HepG2 (cell line): ENCODE measurements at regions not wholly inside any gene's neighbourhood (a gene's known extent, or its start where the extent isn't known, plus 50 kb on each side); places are given as distances from the start of the nearest gene placed in this dataset.

Experiments
- ATAC-seq: fragments of 200-7000 bp; cut with Tn5 transposase; 3 replicates; pipeline ENCODE4 v1.9.1; 2020; ENCODE audit warnings: mild to moderate bottlenecking, moderate library complexity
- BruUV-seq: library from RNA; stranded (reverse); fragments of 400-500 nt; replicated peaks from 2 replicates; lab custom pipeline; 2021; lab: Mats Ljungman, UMichigan
- CTCF ChIA-PET: fragments of 300-600 bp; formaldehyde crosslinking; extraction: SDS; loops from one replicate; lab custom pipeline; 2021; ENCODE audit warnings: low total read pairs, inconsistent platforms, low intra/inter-chr PET ratio; lab: Yijun Ruan, JAX
- POLR2A ChIA-PET: fragments of 350-600 bp; sonication (Branson Sonifier 250); formaldehyde crosslinking; loops from one replicate; lab custom pipeline; 2020; ENCODE audit warnings: antibody characterized with exemption, inconsistent platforms; lab: Yijun Ruan, JAX
- DNase-seq: peaks from one replicate; pipeline ENCODE4 v3.0.0-alpha.2; 2015; ENCODE audit warnings: low spot score
- FAIRE-seq: peaks from 3 replicates; lab custom pipeline; 2011; peaks lifted over from hg19 to GRCh38; lab: Jason Lieb, UNC
- H2AFZ ChIP-seq: one replicate; pipeline ENCODE4 v1.6.1; 2011; ENCODE audit warnings: low read length, inconsistent platforms
- H3K27ac ChIP-seq: fragments of 300-600 bp; 3 replicates; pipeline ENCODE4 v1.8.0; 2011; ENCODE audit warnings: mixed run types, mild to moderate bottlenecking, mixed read lengths, low read length, inconsistent platforms; ENCODE audit not compliant: insufficient read depth; ENCODE audit errors: extremely low read length
- H3K27me3 ChIP-seq, 2 experiments: fragments of 200-600 bp in 1 of 2; 2 replicates in 1 of 2; 3 replicates in 1 of 2; pipeline versions ENCODE4 v1.6.0 to v1.8.0; 2011; ENCODE audit warnings: low read length in 2 of 2, mild to moderate bottlenecking in 2 of 2, moderate library complexity in 2 of 2, inconsistent platforms in 1 of 2; ENCODE audit not compliant: insufficient read depth in 2 of 2, control insufficient read depth in 1 of 2
- H3K36me3 ChIP-seq, 2 experiments: fragments of 200-600 bp in 1 of 2; replicated peaks in 1 of 2; 2 replicates in 1 of 2; 3 replicates in 1 of 2; pipeline versions ENCODE4 v1.5.1 to v1.8.0; 2011; ENCODE audit warnings: low read length in 2 of 2, inconsistent platforms in 1 of 2; ENCODE audit not compliant: insufficient read depth in 2 of 2, control insufficient read depth in 1 of 2
- H3K4me1 ChIP-seq: 2 replicates; pipeline ENCODE4 v1.5.1; 2012; ENCODE audit warnings: low read length, inconsistent platforms; ENCODE audit not compliant: insufficient read depth
- H3K4me2 ChIP-seq: 2 replicates; pipeline ENCODE4 v1.6.0; 2011; ENCODE audit warnings: low read depth, low read length, inconsistent platforms
- H3K4me3 ChIP-seq, 3 experiments: fragments of 200-600 bp in 1 of 3; sonication (generic), shearing (Covaris generic) in 1 of 3; replicated peaks in 1 of 3; 2 replicates each; pipeline ENCODE4 v1.5.1; 2011 to 2016; ENCODE audit warnings: low read length in 3 of 3, inconsistent platforms in 2 of 3, low read depth in 2 of 3, mild to moderate bottlenecking in 2 of 3, control low read depth in 1 of 3, mixed read lengths in 1 of 3; ENCODE audit not compliant: insufficient read depth in 1 of 3
- H3K79me2 ChIP-seq: one replicate; pipeline ENCODE4 v1.6.1; 2011; ENCODE audit warnings: low read length, inconsistent platforms; ENCODE audit not compliant: insufficient read depth
- H3K9ac ChIP-seq: 2 replicates; pipeline ENCODE4 v1.6.0; 2011; ENCODE audit warnings: mild to moderate bottlenecking, low read depth, low read length, inconsistent platforms; ENCODE audit not compliant: insufficient read depth
- H3K9me3 ChIP-seq: 2 replicates; pipeline ENCODE4 v1.5.1; 2012; ENCODE audit warnings: mild to moderate bottlenecking, low read length
- H4K20me1 ChIP-seq: 2 replicates; pipeline ENCODE4 v1.6.0; 2011; ENCODE audit warnings: inconsistent platforms, mild to moderate bottlenecking, low read length, moderate library complexity; ENCODE audit not compliant: insufficient read depth
- KDM4B ChIP-seq: sonication (generic); formaldehyde crosslinking; IDR thresholded peaks from 2 replicates; pipeline ENCODE4 v1.4.0; 2020; ENCODE audit warnings: missing genetic modification reagents
- ZBTB40 ChIP-seq, 2 experiments: fragments of 450-650 bp in 1 of 2; sonication (generic) in 1 of 2; formaldehyde crosslinking in 1 of 2; IDR thresholded peaks; 2 replicates each; pipeline versions ENCODE4 v1.6.1 to v1.8.0; 2016 to 2022; ENCODE audit warnings: antibody characterized with exemption in 1 of 2, mild to moderate bottlenecking in 1 of 2, missing genetic modification reagents in 1 of 2
- WGBS: methylation state at CpG from one replicate; pipeline ENCODE4 v1.1.6; 2017; ENCODE audit warnings: low lambda C conversion rate; 5-methylcytosine and 5-hydroxymethylcytosine counted together
- in situ Hi-C: cut with HindIII; loops from 2 replicates; pipeline ENCODE4 v1.10.0; 2017; ENCODE audit warnings: low pct_unique_long_range_greater_than_20kb; ENCODE audit not compliant: extremely low pct_ligation_motif_present
- intact Hi-C: fragments of 100-400 bp; cut with micrococcal nuclease; formaldehyde crosslinking; loops from one replicate; pipeline ENCODE4 v1.10.0; 2022; ENCODE audit not compliant: unreplicated experiment

GRCh38 chrX:70995338-70995737 is 64.4 kb upstream of the SLC7A3 start:
- H4K20me1 ChIP-seq = no peaks in the 10 kb centered on the region
- no peak overlapping the region for H3K9ac ChIP-seq
- CTCF ChIA-PET = no interaction called here
- H3K4me2 ChIP-seq = no peak overlapping the region
- FAIRE-seq (no peak), ATAC-seq (no peak), DNase-seq (no peak)
- intact Hi-C loops = no loop called here
- in situ Hi-C loops = loop anchor here (10.0 kb wide), 1 partner anchor 179 kb away; no protein-coding TSS in a partner anchor
- POLR2A ChIA-PET = no interaction called here
- no peak overlapping the region for H3K4me3 ChIP-seq
- no peaks in the 10 kb centered on the region for H3K4me1 ChIP-seq
- no peak overlapping the region for H3K27ac ChIP-seq
- H3K27me3 ChIP-seq = no peaks in the 10 kb centered on the region
- 44% methylated on average over 5 of the region's 5 CpGs for WGBS
- no peaks in the 10 kb centered on the region for H3K36me3 ChIP-seq
- BruUV-seq = no TSS peak
- TF ChIP-seq ZBTB40 (IDR thresholded peaks at IDR 0.05) (peak; percentile 65), ZBTB40 (CRISPR knock-in tag; IDR thresholded peaks at IDR 0.05) (no peak), KDM4B (no peak)
- no peaks in the 10 kb centered on the region for H3K9me3 ChIP-seq
- H3K79me2 ChIP-seq = no peaks in the 10 kb centered on the region
- no peak overlapping the region for H2AFZ ChIP-seq
